Hippocampal formation (tissue), 2 donors: ENCODE measurements at regions not wholly inside any gene's neighbourhood (a gene's known extent, or its start where the extent isn't known, plus 50 kb on each side); places are given as distances from the start of the nearest gene placed in this dataset.

Experiments
- DNase-seq, 2 donors: peaks; one replicate each; lab custom pipeline; 2025; lab: John Stamatoyannopoulos, UW

- DNase-seq: no peak
Measured at GRCh38 chr1:115204513-115204912, 115.2 kb upstream of the TSPAN2 start.

DNA sequence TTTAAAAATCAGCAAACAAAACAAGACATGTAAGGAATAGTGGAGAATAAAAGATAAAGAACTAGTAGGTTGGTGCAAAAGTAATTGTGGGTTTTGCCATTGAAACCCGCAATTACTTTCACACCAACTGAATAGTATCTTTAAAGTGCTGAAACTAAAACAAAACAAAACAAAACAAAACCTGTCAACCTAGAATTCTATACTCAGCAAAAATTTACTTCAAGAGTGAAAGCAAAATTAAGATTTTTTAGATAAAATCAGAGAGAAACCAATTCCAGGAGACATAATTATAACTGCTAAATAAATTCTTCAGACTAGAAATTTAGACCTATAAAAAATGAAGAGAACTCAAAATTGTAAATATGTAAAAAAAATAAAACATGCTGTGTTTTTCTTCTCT is 114.0 kb upstream of the TSPAN2 start:
- DNase-seq: no peak

GRCh38 chr1:115201598-115201997 is 112.3 kb upstream of the TSPAN2 start:
- DNase-seq: no peak

GRCh38 chr1:115199416-115200132 is 110.3 kb upstream of the TSPAN2 start:
- no peak for DNase-seq

DNA sequence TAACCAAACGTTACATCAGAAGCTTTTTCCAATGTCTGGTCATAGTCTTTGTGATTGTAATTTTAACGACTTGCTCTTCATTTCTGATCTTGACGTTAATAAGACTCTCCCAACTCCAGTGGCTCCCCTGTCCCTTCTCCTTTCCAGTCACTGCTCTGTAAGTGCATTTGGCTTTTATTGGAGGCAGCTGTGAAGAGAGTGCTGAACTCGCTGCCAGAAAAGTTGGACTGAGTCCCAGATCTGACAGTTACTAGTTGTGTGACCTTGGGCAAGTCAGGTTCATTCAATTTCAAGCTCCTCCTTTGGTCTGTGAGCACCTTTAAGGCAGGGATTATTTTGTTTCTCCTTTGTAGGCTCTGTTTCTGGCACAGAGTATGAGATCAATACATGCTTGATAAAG is 109.6 kb upstream of the TSPAN2 start:
- no peak for DNase-seq

DNA sequence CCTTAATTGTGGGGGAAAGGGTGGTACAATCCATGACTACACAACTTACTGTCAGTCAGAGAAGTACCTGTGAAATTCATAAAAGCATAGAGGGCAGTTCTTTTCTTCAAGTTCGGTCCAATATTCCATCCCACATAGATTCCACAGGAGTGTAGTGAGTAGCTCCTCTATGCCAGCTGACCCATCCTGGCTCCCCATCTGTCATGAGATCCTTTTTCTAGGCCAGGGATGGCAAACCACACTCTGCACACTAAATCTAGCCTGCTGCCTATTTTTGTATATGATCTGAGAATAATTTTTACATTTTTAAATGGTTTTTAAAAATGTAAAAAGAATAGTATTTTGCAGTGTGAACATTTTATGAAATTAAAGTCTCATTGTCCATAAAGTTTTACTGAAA is 107.0 kb upstream of the TSPAN2 start:
- no peak for DNase-seq

DNA sequence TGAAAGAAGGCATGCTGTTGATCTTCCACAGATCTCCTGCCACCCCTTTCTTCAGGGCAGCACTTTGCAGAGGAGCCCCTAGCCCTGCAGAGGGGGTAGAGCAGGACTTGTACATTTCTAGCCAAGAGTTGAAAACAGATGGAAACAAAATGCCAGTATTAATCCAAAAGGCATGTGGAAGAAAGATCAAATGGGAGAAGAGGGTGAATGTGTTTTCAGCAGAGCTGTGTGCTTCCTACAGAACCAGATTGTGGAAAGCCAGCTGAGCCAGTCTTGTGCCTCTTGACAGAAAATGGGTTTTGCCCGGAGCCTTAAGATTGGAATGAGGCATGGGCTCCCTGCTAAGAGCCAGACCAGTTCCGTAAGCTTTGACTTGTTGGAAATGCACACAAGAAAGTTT is 105.2 kb upstream of the TSPAN2 start:
- DNase-seq: no peak

DNA sequence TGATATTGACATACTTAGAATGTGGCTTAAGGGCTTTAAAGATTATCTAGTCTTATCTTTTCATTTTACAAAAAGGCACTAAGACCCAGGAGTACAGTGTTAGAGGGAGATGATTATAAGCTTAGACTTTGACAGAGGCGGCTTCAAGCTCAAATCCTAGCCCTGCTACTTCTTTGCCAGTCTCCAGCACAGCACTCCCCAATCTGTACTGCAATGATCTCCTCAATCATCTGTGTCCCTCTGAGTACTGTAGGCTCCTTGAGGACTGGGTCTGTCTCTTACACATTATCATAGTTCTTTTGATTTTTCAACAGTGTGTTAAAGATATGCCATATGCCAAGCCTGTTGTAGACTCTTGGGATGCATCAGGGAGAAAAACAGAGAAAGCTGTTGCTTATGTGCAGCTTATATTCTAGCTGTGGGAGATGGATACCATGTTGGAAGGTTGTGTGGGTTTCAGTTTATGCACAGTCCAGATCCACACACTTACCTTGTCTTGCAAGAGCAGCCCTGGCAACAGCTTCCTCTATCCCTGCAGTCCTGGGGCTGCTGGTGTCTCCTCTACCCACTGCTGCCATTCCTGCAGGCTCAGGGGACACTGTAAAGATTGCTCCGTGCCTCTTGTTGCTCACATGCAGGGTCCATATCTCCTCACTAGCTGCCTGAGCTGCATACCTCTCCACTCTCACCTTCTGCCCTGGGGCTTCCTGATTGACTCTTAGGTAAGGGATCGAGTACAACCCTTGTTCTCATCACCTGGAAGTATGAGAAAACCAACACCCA is 103.9 kb upstream of the TSPAN2 start:
- no peak for DNase-seq

GRCh38 chr1:115192200-115192767 is 103.0 kb upstream of the TSPAN2 start:
- DNase-seq: no peak

GRCh38 chr1:115191691-115192090 is 102.4 kb upstream of the TSPAN2 start:
- no peak for DNase-seq

- no peak for DNase-seq
Measured at GRCh38 chr1:115190540-115191170, 101.4 kb upstream of the TSPAN2 start.

DNA sequence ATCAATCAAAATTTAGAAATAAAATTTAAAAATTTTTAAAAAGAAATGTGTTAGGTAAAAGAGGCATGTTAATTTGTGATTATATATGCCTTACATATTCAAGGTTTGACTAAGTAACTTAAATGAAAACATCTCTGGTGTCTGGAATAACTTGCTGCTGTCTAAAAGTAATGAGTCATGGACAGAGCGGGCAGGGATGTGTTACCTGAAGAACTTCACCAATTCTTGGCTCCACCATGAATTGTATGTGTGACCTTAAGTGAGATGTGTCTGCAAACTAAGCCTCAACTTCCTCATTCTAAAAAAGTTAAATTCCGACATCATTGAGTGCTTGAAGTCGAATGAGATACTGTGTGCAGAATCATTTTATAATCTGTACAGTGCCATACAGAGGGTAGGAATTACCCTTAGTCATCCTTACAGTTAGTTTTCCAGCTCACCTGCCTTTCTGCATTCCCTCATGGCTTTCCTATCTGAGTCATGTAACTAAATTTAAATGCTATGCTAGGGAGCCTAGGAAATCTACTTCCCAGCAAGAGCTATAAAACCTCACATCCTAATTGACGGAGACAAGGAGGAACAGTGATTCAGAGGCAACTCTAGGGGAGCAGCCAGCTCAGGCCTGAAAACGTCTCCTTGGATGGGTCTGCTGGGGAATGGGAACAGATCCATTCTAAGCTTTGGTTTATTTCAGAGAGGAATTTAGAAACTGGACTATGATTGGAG is 100.7 kb upstream of the TSPAN2 start:
- DNase-seq: no peak

DNA sequence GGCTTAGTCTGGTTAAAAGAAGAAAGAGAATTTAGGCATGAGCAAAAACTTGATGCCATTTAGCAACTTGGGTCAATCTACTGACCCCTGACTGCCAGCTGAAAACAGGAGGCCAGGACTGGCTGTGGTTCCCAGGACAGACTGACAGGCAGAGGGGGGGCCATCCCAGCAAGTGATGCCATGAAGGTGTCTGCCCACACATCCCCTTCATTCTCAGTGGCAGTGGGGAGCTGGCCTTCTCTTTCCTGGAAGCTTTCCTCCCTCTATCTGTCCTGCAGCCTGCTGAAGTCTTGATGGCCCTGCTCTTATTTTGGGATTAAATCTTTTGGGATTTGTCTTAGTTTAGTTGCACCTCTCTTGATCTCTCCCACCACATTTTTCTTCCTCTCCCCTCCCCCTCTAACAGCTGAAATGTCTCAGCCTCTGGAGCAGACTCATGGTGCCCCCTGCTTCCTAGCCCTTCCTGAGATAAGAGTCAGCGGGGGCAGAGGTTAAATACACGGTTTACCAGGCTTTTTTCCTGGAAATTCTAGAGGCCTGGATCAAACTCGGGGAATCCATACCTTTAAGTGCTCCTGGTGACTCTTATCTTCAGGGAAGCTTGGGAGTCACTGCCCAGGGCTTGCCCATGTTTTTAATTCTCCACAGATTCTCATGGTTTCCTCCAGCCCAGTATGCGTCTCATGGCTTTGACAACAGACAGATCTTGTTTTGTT is 99.5 kb upstream of the TSPAN2 start:
- DNase-seq: no peak

DNA sequence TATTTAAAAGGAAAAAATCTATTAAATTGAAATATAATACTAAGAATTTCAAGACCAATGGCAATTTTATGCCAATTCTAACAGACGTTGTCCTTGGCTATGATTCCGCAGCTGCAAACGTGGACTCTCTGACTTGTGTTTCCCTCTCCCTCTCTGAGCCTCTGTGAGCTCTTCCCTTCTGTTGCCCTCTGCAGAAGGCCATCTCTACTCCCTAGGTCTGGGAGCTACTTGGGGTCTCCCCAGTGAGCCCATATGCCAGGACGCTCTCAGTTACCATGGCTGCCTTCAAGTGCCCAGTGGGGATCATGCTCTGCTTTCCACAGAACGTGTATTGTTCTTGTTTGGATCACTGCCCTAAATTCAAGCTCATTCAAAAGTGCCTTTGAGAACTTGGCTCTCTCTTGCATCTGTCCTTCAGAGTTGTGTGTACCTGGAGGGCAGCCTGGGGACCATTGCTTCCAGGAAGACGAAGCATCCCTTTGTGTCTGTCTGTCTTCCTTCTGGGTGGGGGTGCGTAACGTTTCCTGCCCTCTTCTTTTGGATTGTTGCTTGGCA is 97.5 kb upstream of the TSPAN2 start:
- no peak for DNase-seq

DNA sequence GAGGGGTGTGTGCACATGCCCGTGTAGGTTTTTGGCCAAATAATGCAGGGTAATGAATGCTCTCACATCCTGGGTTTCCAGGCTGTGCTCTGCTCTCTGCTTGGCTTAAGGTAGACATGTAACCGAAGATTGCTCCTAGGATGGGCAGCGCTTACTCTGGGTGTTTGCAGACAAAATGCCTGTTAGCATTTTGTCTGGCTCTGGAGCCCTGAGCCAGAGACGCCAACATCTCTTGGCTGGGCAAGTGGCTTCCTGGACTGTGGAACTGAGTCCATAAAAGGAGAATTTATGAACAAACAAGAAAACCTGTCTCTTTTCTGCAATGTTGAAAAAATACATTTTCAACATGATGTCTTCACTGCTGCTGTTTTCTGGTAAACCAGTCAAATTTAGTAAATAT is 96.0 kb upstream of the TSPAN2 start:
- no peak for DNase-seq

DNA sequence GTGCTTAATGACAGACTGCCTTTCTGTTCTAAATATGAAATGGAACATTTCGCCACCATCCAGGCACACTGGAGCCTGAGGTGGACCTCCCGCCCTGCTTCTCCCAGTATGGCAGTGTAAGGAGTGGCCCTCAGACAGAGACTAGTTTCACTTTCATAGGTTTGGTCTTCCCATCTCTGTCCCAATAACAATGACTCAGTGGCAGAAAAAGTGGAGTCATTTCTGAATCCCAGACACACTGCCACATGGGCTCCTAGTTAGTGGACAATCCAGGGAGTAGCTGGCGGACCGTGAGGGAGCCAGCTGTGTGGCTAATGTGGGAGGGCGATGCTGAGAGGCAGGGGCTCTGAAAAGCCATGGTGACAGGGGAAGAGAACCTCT is 95.6 kb upstream of the TSPAN2 start:
- DNase-seq: no peak

DNA sequence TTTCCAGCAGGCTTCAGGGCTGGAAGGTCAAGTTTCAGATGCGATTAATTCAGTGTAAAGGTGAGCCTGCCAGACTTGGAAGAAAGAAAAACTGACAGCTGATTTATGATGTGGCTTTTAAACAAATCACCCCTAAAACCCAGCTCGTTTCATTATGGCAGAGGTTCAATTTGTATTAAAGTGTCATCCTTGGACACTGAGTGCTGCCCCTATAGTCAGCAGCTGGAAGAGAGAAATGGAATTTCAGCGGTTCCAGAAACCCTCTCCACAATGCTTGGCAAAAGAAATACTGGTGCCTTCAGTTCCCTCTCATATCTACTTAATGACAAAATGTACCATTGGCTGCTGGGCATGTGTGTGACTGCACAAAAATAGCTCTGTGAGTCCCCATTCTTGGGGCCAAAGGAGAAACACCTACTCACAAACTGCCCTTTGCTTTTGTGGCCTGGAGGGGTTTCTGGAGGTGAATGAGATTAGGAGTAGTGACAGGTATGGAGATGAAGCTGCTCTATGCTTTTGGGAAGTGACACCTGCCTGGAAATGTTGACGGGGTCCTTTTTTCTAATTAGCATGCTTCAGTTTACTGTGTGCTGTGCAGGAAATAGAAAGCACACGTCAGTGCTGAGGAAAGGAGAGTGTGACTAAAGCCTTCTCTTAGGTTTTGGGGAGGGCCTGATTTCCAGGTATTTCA is 95.1 kb upstream of the TSPAN2 start:
- DNase-seq: no peak

- DNase-seq: no peak
Measured at GRCh38 chr1:115183721-115184259, 94.5 kb upstream of the TSPAN2 start.

GRCh38 chr1:115183158-115183557 is 93.9 kb upstream of the TSPAN2 start:
- no peak for DNase-seq

GRCh38 chr1:115182012-115182715 is 92.9 kb upstream of the TSPAN2 start:
- DNase-seq: no peak
